SU-DHL-6 (cell line): ENCODE measurements at regions not wholly inside any gene's neighbourhood (a gene's known extent, or its start where the extent isn't known, plus 50 kb on each side); places are given as distances from the start of the nearest gene placed in this dataset.

Experiments
- H2AFZ ChIP-seq: fragments of 200-600 bp; sonication (generic); 2 replicates; pipeline ENCODE4 v1.6.1; 2014; ENCODE audit warnings: low read depth, mild to moderate bottlenecking, moderate library complexity, mixed read lengths, antibody characterized with exemption, low read length; ENCODE audit not compliant: severe bottlenecking
- H3F3A ChIP-seq: fragments of 200-600 bp; shearing (Covaris generic); 2 replicates; pipeline ENCODE4 v1.6.0; 2016; ENCODE audit warnings: antibody characterized with exemption, mild to moderate bottlenecking; ENCODE audit not compliant: insufficient read depth
- H3K27ac ChIP-seq: fragments of 200-600 bp; sonication (generic); 2 replicates; pipeline ENCODE4 v1.5.1; 2016; ENCODE audit warnings: low read depth, mild to moderate bottlenecking, low read length, moderate library complexity, mixed read lengths
- H3K27me3 ChIP-seq: fragments of 200-600 bp; sonication (generic), shearing (Covaris generic); 2 replicates; pipeline ENCODE4 v1.6.0; 2014; ENCODE audit warnings: mild to moderate bottlenecking, low read length
- H3K36me3 ChIP-seq: fragments of 200-600 bp; sonication (generic); 2 replicates; pipeline ENCODE4 v1.6.1; 2014; ENCODE audit warnings: mild to moderate bottlenecking, low read length, mixed read lengths
- H3K4me2 ChIP-seq: fragments of 300-600, 200-600 bp; shearing (Covaris generic), sonication (generic); 2 replicates; pipeline ENCODE4 v1.6.0; 2014; ENCODE audit warnings: low read length, low read depth, mild to moderate bottlenecking; ENCODE audit not compliant: poor library complexity, severe bottlenecking
- H3K4me3 ChIP-seq: fragments of 200-600 bp; sonication (generic); 2 replicates; pipeline ENCODE4 v1.5.1; 2014; ENCODE audit warnings: antibody characterized with exemption, low read length, mild to moderate bottlenecking, mixed read lengths; ENCODE audit not compliant: insufficient read depth, poor library complexity, severe bottlenecking
- H3K79me2 ChIP-seq: fragments of 200-600 bp; sonication (generic); 2 replicates; pipeline ENCODE4 v1.6.1; 2014; ENCODE audit warnings: mild to moderate bottlenecking, low read length, moderate library complexity; ENCODE audit not compliant: insufficient read depth
- H3K9ac ChIP-seq: fragments of 200-600 bp; sonication (generic); 2 replicates; pipeline ENCODE4 v1.7.0; 2014; ENCODE audit warnings: mild to moderate bottlenecking, low read length
- H3K9me2 ChIP-seq: fragments of 200-600 bp; sonication (generic); replicated peaks from 2 replicates; pipeline ENCODE4 v1.6.1; 2014; ENCODE audit warnings: low read length; ENCODE audit not compliant: insufficient read depth
- H3K9me3 ChIP-seq: fragments of 200-600 bp; sonication (generic); 2 replicates; pipeline ENCODE4 v1.6.1; 2014; ENCODE audit warnings: low read length, mixed read lengths; ENCODE audit not compliant: insufficient read depth
- H4K20me1 ChIP-seq: fragments of 200-600 bp; sonication (generic); 2 replicates; pipeline ENCODE4 v1.6.1; 2014; ENCODE audit warnings: low read depth, mild to moderate bottlenecking, antibody characterized with exemption, low read length, moderate library complexity, mixed read lengths
- CTCF ChIP-seq: fragments of 200-600 bp; sonication (generic); IDR thresholded peaks from one replicate; pipeline ENCODE4 v1.5.1; 2017; ENCODE audit warnings: antibody characterized with exemption, mild to moderate bottlenecking, low read length, moderate library complexity; ENCODE audit not compliant: insufficient read depth, poor library complexity, severe bottlenecking
- EZH2phosphoT487 ChIP-seq: fragments of 200-600 bp; sonication (generic), shearing (Covaris generic); conservative IDR thresholded peaks from 2 replicates; pipeline ENCODE4 v1.6.1; 2018; ENCODE audit warnings: mild to moderate bottlenecking, antibody characterized with exemption, low read length, moderate library complexity, mixed read lengths

- Histone ChIP-seq H3K36me3 (no peaks in the 10 kb centered on the region), H3K9me2 (no peaks in the 10 kb centered on the region), H3K27me3 (no peaks in the 10 kb centered on the region), H2AFZ (peak overlapping the region; percentile 64), H3K27ac (no peak overlapping the region), H3K9me3 (no peaks in the 10 kb centered on the region), H3K9ac (no peak overlapping the region), H3K4me2 (no peak overlapping the region), H3K4me3 (no peak overlapping the region), H4K20me1 (no peaks in the 10 kb centered on the region), H3K79me2 (no peaks in the 10 kb centered on the region), H3F3A (no peaks in the 10 kb centered on the region)
- TF ChIP-seq CTCF (peak; percentile 52), EZH2phosphoT487 (no peak)
Observed at GRCh38 chr3:163056874-163057497, 1560.4 kb downstream of the OTOL1 start.

GRCh38 chr3:163058031-163058854 lies 1561.6 kb downstream of the OTOL1 start:
- Histone ChIP-seq H3K4me3 (no peak overlapping the region), H3K27me3 (no peaks in the 10 kb centered on the region), H3K27ac (no peak overlapping the region), H3K79me2 (no peaks in the 10 kb centered on the region), H3K9ac (no peak overlapping the region), H2AFZ (peak overlapping the region; percentile 54), H3K4me2 (no peak overlapping the region), H4K20me1 (no peaks in the 10 kb centered on the region), H3K9me3 (no peaks in the 10 kb centered on the region), H3K36me3 (no peaks in the 10 kb centered on the region), H3F3A (no peaks in the 10 kb centered on the region), H3K9me2 (no peaks in the 10 kb centered on the region)
- TF ChIP-seq CTCF (no peak), EZH2phosphoT487 (no peak)

- Histone ChIP-seq H3K27ac (no peak overlapping the region), H3K4me2 (no peak overlapping the region), H3K27me3 (no peaks in the 10 kb centered on the region), H4K20me1 (no peaks in the 10 kb centered on the region), H2AFZ (no peak overlapping the region), H3K36me3 (no peaks in the 10 kb centered on the region; the same call in none of the 2 replicates), H3K9me2 (no peaks in the 10 kb centered on the region), H3K9ac (no peak overlapping the region), H3F3A (no peaks in the 10 kb centered on the region), H3K4me3 (no peak overlapping the region), H3K9me3 (peaks cover 14% of the 10 kb centered on the region; the same call in 1 of the 2 replicates), H3K79me2 (no peaks in the 10 kb centered on the region)
- TF ChIP-seq CTCF (no peak), EZH2phosphoT487 (no peak)
Observed at GRCh38 chr3:163071713-163072112, 1575.1 kb downstream of the OTOL1 start.
